Colonic mucosa (tissue), 4 donors: ENCODE measurements at regions not wholly inside any gene's neighbourhood (a gene's known extent, or its start where the extent isn't known, plus 50 kb on each side); places are given as distances from the start of the nearest gene placed in this dataset.

ENCODE experiments used
- DNase-seq: peaks from one replicate; pipeline ENCODE4 v3.0.0-alpha.2; 2020
- H3K27ac ChIP-seq: fragments of 200-600 bp; one replicate; pipeline ENCODE4 v1.8.0; 2021
- H3K27me3 ChIP-seq: fragments of 200-600 bp; one replicate; pipeline ENCODE4 v1.8.0; 2021
- H3K36me3 ChIP-seq: fragments of 200-600 bp; one replicate; pipeline ENCODE4 v1.8.0; 2021
- H3K4me1 ChIP-seq: fragments of 200-600 bp; one replicate; pipeline ENCODE4 v1.8.0; 2021; ENCODE audit warnings: mild to moderate bottlenecking
- H3K4me3 ChIP-seq: fragments of 200-600 bp; one replicate; pipeline ENCODE4 v1.8.0; 2021
- H3K9ac ChIP-seq, 2 donors: one replicate each; pipeline ENCODE4 v1.7.0; 2013; ENCODE audit warnings: control low read depth in 2 of 2, low read depth in 2 of 2, low read length in 2 of 2
- H3K9me3 ChIP-seq: fragments of 200-600 bp; one replicate; pipeline ENCODE4 v1.8.0; 2021
- intact Hi-C: fragments of 100-400 bp; cut with DNase I; formaldehyde crosslinking; loops from one replicate; pipeline ENCODE4 v1.14.1; 2022
- TF ChIP-seq, protein P1 (sequence below): fragments of 200-600 bp; IDR thresholded peaks from one replicate; pipeline ENCODE4 v1.8.0; 2022; ENCODE audit warnings: antibody characterized with exemption, mild to moderate bottlenecking
- donor health status: healthy.
- donor health status: DM: no; HTN: no; CAD: no.
- donor health status: DM: no; HTN: no; CAD: no.

DNA sequence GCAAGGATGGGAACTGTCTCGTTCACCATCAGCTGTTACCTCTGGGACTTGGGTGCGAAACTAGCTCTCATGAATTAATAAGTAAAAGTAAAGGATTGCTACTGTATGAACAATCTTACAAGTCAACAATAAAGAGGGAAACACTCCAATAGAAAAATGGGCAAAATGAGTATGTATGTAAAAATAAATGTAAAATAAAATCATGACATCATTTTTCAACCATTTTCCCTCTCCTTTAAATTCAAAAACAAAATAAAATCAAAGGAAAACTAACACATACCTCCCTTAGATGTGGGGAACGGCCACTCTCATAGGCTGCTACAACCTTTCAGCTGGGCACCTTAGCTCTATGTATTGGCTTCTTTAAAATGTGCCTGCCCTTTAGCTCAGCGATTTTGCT lies 389.7 kb upstream of the ARID1B start:
- Histone ChIP-seq H3K9ac (no peak overlapping the region), H3K27me3 (no peaks in the 10 kb centered on the region), H3K36me3 (no peaks in the 10 kb centered on the region), H3K4me3 (no peak overlapping the region), H3K27ac (no peak overlapping the region), H3K9me3 (no peaks in the 10 kb centered on the region), H3K4me1 (no peaks in the 10 kb centered on the region)
- intact Hi-C loops = no loop called here
- TF ChIP-seq, protein P1, sequence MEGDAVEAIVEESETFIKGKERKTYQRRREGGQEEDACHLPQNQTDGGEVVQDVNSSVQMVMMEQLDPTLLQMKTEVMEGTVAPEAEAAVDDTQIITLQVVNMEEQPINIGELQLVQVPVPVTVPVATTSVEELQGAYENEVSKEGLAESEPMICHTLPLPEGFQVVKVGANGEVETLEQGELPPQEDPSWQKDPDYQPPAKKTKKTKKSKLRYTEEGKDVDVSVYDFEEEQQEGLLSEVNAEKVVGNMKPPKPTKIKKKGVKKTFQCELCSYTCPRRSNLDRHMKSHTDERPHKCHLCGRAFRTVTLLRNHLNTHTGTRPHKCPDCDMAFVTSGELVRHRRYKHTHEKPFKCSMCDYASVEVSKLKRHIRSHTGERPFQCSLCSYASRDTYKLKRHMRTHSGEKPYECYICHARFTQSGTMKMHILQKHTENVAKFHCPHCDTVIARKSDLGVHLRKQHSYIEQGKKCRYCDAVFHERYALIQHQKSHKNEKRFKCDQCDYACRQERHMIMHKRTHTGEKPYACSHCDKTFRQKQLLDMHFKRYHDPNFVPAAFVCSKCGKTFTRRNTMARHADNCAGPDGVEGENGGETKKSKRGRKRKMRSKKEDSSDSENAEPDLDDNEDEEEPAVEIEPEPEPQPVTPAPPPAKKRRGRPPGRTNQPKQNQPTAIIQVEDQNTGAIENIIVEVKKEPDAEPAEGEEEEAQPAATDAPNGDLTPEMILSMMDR = no peak
- DNase-seq = no peak

DNA sequence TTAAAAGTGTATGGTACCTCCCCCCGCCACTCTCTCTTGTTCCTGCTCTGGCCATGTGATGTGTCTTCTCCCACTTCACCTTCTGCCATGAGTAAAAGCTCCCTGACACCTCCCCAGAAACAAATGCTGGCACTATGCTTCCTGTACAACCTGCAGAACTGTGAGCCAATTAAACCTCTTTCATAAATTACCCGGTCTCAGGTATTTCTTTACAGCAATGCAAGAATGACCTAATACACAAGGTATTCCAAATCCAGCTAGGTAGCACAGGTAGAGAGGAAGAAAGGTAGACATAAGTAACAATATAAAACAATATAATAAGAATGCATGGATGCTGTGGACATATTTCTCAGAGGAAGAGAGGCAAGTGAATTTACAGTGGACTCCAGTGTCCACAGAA lies 394.1 kb upstream of the ARID1B start:
- TF ChIP-seq, protein P1 = no peak
- intact Hi-C loops = no loop called here
- Histone ChIP-seq H3K9me3 (no peaks in the 10 kb centered on the region), H3K36me3 (no peaks in the 10 kb centered on the region), H3K4me3 (no peak overlapping the region), H3K4me1 (no peaks in the 10 kb centered on the region), H3K9ac (no peak overlapping the region), H3K27me3 (no peaks in the 10 kb centered on the region), H3K27ac (no peak overlapping the region)
- no peak for DNase-seq

DNA sequence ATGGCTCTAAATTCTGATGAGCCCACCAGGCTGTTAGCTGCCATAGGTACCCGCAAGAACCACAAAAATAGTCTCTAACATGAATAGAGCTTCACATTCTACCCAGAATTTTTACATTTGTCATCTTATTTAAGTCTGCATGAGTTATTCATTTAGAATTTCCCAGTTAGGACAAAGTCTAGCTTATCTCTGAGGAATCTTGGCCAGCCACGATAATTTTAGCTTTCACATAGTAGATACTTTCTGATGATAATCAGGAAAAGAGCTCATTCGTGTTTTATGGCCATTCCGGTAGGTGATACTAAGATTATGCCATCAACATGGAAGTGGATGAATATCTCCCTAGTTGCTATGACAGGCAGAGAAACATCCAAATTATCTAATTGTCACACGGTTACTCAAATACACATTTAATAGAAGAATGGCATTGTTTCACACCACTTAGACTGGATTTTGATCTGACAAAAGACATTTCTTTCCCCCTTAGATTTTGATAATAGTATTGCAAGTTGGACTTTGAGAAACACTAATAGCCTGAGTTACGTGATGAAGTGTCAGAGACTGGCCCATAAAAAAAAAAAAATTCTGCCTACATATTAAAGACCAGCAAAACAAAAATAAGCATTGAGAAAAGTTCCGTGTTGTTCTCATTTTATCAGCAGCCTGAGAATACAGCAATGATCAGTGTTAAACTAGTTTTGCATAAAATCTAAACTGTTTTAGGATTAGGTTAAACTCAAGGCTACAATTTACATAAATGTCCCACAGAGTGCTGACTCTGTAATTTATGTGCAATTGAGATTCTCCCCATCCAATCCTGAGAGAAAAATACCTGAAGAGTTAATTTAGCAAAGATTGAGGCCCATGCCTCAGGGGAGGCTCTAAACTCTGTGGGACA lies 397.5 kb upstream of the ARID1B start:
- Histone ChIP-seq H3K27ac (no peak overlapping the region), H3K36me3 (no peaks in the 10 kb centered on the region), H3K9ac (no peak overlapping the region), H3K4me1 (no peaks in the 10 kb centered on the region), H3K9me3 (no peaks in the 10 kb centered on the region), H3K27me3 (no peaks in the 10 kb centered on the region), H3K4me3 (no peak overlapping the region)
- DNase-seq = no peak
- TF ChIP-seq, protein P1 = no peak
- intact Hi-C loops = no loop called here

DNA sequence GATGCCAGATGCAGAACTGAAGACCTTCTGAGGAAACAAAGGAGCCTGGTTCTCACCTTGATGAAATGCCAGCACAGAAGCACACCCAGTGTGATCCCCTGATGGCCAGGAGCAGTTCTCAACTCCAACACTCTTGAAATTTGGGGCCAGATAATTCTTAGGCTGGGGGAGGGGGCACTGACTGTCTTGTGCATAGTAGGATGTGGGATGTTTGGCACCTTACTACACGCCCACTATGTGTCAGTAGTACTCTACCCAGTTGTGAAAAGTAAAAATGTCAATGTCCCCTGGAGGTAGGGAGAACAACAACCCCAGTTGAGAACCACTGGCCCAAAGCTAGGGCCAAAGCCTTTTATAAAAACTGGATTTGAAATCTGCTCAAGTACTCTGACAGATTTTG lies 398.3 kb upstream of the ARID1B start:
- TF ChIP-seq, protein P1 = no peak
- Histone ChIP-seq H3K9ac (no peak overlapping the region), H3K27ac (no peak overlapping the region), H3K4me1 (no peaks in the 10 kb centered on the region), H3K36me3 (no peaks in the 10 kb centered on the region), H3K9me3 (no peaks in the 10 kb centered on the region), H3K4me3 (no peak overlapping the region), H3K27me3 (no peaks in the 10 kb centered on the region)
- DNase-seq = no peak
- intact Hi-C loops = no loop called here

DNA sequence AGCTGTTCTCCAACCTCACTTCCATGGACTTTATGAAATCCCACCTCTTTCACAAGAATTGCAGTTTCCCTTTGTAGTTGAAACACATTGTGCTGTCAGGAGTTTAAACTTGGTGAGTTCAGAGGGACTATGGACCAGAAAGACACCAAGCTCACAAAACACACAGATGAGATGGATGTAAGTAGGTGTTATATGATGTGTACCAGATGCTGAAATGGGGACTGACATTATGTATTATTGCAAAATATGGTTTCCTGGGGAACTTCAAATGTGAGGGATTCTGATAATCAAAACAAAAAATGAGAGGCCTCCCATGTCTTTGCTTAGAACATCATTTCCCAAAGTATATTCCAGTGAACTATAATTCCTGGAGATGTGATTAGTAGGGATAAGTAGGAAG lies 401.1 kb upstream of the ARID1B start:
- Histone ChIP-seq H3K36me3 (no peaks in the 10 kb centered on the region), H3K9me3 (no peaks in the 10 kb centered on the region), H3K27ac (no peak overlapping the region), H3K9ac (no peak overlapping the region), H3K4me1 (no peaks in the 10 kb centered on the region), H3K4me3 (no peak overlapping the region), H3K27me3 (no peaks in the 10 kb centered on the region)
- no peak for DNase-seq
- intact Hi-C loops = no loop called here
- TF ChIP-seq, protein P1 = no peak
